WI38 (cell line): ENCODE measurements at regions not wholly inside any gene's neighbourhood (a gene's known extent, or its start where the extent isn't known, plus 50 kb on each side); places are given as distances from the start of the nearest gene placed in this dataset.
"Not testable (repeated sequence)": the region's sequence is repeated elsewhere in the genome, so short reads cannot be mapped to it uniquely, and the experiment has no call there.

Source experiments
- H3K4me3 ChIP-seq: 2 replicates; pipeline ENCODE4 v1.5.1; 2011; ENCODE audit warnings: low read depth, mild to moderate bottlenecking, control low read depth, low read length
- CTCF ChIP-seq: IDR thresholded peaks from 2 replicates; pipeline ENCODE4 v1.5.1; 2012; ENCODE audit warnings: low read depth, mild to moderate bottlenecking, control low read depth, low read length

GRCh38 chr15:81923561-81924350 is 122.1 kb downstream of the MEX3B start:
- TF ChIP-seq CTCF: no peak
- no peak overlapping the region for H3K4me3 ChIP-seq

GRCh38 chr15:81922143-81922542 is 123.7 kb downstream of the MEX3B start:
- H3K4me3 ChIP-seq: no peak overlapping the region

GRCh38 chr15:81921163-81921562 is 124.7 kb downstream of the MEX3B start:
- TF ChIP-seq CTCF: no peak

More at GRCh38 chr15:81922143-81922542, 123.7 kb downstream of the MEX3B start:
- no peak for TF ChIP-seq CTCF

GRCh38 chr15:81918767-81919166 is 127.1 kb downstream of the MEX3B start:
- H3K4me3 ChIP-seq: not testable (repeated sequence)

More at GRCh38 chr15:81921163-81921562, 124.7 kb downstream of the MEX3B start:
- H3K4me3 ChIP-seq: no peak overlapping the region

GRCh38 chr15:81916451-81916850 is 129.4 kb downstream of the MEX3B start:
- H3K4me3 ChIP-seq: no peak overlapping the region
- no peak for TF ChIP-seq CTCF

- H3K4me3 ChIP-seq: no peak overlapping the region
- no peak for TF ChIP-seq CTCF
Observed at GRCh38 chr15:81915990-81916389, 129.8 kb downstream of the MEX3B start.

GRCh38 chr15:81914734-81915256 is 131.0 kb downstream of the MEX3B start:
- TF ChIP-seq CTCF: no peak
- no peak overlapping the region for H3K4me3 ChIP-seq
